DMS 273 treated with DMSO at 0.1 percent for 48 hours (cell line): ENCODE measurements at regions not wholly inside any gene's neighbourhood (a gene's known extent, or its start where the extent isn't known, plus 50 kb on each side); places are given as distances from the start of the nearest gene placed in this dataset.
"Not testable (repeated sequence)": the region's sequence is repeated elsewhere in the genome, so short reads cannot be mapped to it uniquely, and the experiment has no call there.

Experiments
- DNase-seq: peaks from one replicate; lab custom pipeline; 2025; lab: John Stamatoyannopoulos, UW

GRCh38 chr5:93682471-93683404, 58.7 kb downstream of the POU5F2 start:
- not testable (repeated sequence) for DNase-seq

DNA sequence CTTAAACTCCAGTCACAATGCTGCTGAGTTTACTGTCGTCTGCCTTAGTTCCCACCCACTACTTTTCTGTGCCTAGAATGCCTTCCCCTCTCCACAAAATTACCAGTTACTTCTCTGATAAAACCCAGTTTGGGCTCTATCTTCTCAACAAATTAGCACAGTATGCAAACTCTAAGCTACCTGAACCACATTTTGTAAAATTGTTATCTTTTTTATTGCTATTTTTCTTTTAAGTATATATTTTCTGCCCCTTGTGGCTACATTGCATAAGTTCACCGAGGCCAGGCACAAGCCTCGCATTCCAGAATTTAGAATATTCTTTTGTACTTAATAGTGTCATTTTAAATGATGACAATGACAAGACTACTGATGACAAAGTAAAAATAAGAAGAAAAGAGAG, 60.0 kb downstream of the POU5F2 start:
- no peak for DNase-seq

GRCh38 chr5:93677359-93677891, 64.0 kb downstream of the POU5F2 start:
- DNase-seq, result peak; percentile 59

- no peak for DNase-seq
Observed at GRCh38 chr5:93676704-93677103, 64.7 kb downstream of the POU5F2 start.

DNA sequence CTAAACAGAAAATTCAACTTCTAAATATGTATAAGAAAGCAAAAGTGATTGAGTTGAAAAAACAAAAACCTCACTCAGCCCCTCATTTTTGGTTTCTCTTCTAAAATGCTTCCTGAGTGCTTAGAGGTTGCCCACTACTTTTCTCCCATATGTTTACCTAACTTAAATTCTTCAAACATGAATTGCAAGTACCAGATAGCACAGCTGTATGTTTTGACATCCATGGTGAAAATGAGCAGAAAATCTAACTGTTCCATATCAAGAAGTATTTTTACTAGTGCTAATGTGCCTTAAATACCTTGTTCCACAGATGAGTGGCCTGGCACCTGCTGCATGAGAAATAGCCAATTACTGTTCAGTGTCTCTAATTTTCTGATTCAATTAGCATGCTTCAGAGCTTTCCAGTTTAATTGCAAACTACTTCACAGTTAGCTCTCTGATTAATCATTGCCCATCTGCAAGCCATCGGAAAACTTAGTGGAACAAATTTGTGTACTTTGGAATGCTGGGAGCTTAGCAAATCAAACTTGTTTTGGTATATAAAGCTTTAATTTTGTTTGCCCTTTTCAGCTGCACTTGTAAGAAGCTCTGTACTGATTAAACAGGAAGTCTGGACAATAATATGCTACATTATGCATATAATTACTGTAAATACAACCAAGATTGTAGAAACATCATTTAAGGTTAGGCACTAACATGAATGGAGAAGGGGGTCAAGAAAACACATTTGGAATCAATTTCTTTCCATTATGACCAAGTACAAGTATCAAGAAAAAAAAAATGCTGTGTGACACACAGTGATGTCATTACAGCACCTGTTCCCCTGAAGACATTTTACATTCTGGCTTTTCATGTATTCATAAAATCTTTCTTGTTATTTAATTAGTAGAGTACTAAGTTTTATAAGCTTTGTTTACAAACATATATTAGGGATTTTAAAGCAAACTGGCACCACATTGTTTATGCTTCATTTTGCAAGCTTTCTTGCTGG, 65.6 kb downstream of the POU5F2 start:
- DNase-seq, result no peak

- no peak for DNase-seq
Observed at GRCh38 chr5:93674866-93675459, 66.4 kb downstream of the POU5F2 start.

GRCh38 chr5:93674138-93674537, 67.3 kb downstream of the POU5F2 start:
- no peak for DNase-seq

- no peak for DNase-seq
Observed at GRCh38 chr5:93673316-93673954, 68.0 kb downstream of the POU5F2 start.

- no peak for DNase-seq
Observed at GRCh38 chr5:93665648-93666047, 75.8 kb downstream of the POU5F2 start.

DNA sequence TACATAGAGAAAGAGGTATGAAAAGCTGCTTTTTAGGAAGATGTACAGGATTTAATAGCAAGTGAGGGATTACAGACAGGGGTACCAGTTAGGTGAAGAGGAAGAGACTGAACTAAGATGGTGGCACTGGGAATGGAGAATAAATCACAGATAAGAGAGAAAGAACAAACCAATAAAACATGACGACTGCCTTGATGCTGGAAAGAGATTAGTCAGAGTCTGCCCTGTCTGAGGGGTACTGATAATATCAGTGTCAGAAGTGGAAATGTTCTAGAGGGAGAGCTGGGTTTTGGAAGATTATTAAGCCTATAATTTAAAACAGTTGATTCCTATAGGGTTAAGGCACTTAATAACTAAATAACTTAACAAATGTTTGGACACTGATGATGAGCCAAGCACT, 77.7 kb downstream of the NR2F1 start:
- no peak for DNase-seq

DNA sequence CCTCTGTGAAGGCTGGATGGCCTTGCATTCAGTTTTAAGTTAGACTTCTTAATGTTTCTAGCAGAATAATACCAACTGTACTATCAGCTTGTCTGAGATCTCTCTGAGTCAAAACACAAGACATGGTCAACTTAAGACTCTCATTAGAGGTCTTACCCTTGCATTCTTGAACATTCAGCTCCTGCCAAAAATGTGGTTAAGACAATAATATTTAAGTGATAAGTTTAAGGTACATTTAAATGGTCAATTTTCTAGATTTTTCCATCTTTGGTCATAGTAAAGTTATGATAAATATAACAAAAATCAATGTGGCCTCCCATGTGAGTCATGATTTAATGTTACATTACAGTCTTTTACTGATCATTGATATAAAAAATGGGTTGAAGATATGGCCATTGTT, 75.0 kb downstream of the NR2F1 start:
- no peak for DNase-seq

DNA sequence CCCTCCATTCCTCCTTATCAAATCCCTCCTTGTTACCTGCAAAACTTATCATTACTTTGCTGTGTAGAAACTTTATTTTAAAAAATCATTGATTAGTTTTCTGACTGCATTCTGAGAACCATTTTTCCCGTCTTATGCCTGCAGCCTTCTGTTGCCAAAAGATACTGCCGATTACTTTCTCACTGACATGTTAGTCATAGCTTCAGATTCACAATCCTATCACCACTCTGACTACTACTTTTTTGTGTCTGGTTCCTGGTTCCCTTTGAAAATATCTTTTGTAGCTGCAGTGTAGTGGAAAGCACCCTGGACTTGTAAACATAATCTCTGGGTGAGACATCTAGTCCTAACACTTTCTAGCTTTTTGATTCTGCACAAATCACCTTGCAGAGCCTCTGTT, 71.7 kb downstream of the NR2F1 start:
- no peak for DNase-seq

GRCh38 chr5:93653716-93654115, 70.7 kb downstream of the NR2F1 start:
- DNase-seq, result no peak

- peak; percentile 79 for DNase-seq
Observed at GRCh38 chr5:93649234-93649900, 66.3 kb downstream of the NR2F1 start.

DNA sequence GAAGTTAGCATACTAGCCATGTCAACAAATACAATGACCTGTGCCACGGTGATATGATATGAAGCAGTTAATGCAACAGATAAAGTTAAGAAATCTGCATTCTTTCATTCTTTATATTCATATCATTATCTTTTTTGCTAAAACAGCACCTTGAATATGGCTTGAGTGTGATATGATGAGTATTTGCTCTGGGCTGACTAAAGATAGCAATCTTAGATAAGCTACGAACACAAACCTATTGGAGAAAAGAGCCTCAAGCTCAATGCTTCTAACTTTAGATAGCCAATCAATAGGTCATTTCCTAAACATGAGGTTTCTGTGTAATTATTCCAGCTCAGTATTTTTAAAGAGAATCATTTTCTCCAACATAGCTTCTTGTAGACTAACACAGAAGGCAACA, 61.7 kb downstream of the NR2F1 start:
- DNase-seq, result no peak
